ENCODE measurements at regions not wholly inside any gene's neighbourhood (a gene's known extent, or its start where the extent isn't known, plus 50 kb on each side); places are given as distances from the start of the nearest gene placed in this dataset.

DNA sequence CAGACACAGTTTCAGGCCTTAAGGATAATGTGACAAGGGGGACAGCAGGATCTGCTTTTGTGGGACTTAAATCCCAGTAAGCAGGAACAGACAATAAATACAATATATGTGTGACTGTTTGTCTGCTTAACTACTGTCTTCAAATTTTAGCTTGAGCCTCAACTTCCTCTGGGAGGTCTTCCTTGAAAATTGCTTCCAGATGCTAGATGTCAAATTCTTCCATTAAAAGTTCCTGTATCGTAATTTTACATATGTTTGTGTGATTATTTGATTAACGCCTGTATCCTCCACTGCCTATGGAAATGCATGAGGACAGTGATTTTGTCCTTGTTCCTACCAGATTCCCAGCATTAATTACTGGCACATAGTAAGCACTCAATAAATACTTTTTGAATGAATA, 385.5 kb downstream of the NDFIP2 start:
- H3K4me2 ChIP-seq (ENCODE audit: low read length) = no peak overlapping the region
- no peaks in the 10 kb centered on the region for H3K36me3 ChIP-seq (ENCODE audit: control insufficient read depth in 1 of 2, insufficient read depth in 2 of 2, low read length in 2 of 2)
- intact Hi-C loops (cut with micrococcal nuclease) = no loop called here
- H4K20me1 ChIP-seq (ENCODE audit: insufficient read depth) = no peaks in the 10 kb centered on the region
- no peak overlapping the region for H3K27ac ChIP-seq (ENCODE audit: low read depth, low read length)
- ChIA-PET POLR2A (no interaction called here), RAD21 (ENCODE audit: low non-redundant PET in 1 of 2, low total read pairs in 2 of 2, uncharacterized antibody in 2 of 2, unreplicated experiment in 2 of 2) (no interaction called here), CTCF (no interaction called here)
- H3K4me3 ChIP-seq (replicated peaks in 1 of 2; ENCODE audit: low read depth in 1 of 2, low read length in 2 of 2) = no peak overlapping the region
- BruUV-seq (replicated peaks) = no TSS peak
- no peak for ATAC-seq
- no peaks in the 10 kb centered on the region for H3K9me2 ChIP-seq (ENCODE audit: insufficient read depth)
- H2AFZ ChIP-seq (ENCODE audit: low read depth, low read length, poor library complexity, severe bottlenecking) = no peak overlapping the region
- DNase-seq (ENCODE audit: low read depth, low spot score) = no peak
- no peaks in the 10 kb centered on the region for H3K27me3 ChIP-seq (ENCODE audit: insufficient read depth, low read length)
- H3K4me1 ChIP-seq (ENCODE audit: control insufficient read depth in 1 of 2, insufficient read depth in 2 of 2, low read length in 2 of 2) = no peaks in the 10 kb centered on the region
- H3K79me2 ChIP-seq (ENCODE audit: insufficient read depth, low read length) = no peaks in the 10 kb centered on the region
- TF ChIP-seq EZH2phosphoT487 (IDR thresholded peaks at IDR 0.05; ENCODE audit: borderline replicate concordance) = no peak
- no peak for TF ChIP-seq FOSL1 (IDR thresholded peaks at IDR 0.05; ENCODE audit: low read depth)
- no peak for TF ChIP-seq RAD21 (IDR thresholded peaks at IDR 0.05; ENCODE audit: low read depth)
- TF ChIP-seq EGR1 (IDR thresholded peaks at IDR 0.05; ENCODE audit: low read depth) = no peak
- no peak for TF ChIP-seq SP1 (IDR thresholded peaks at IDR 0.05; ENCODE audit: low read depth)
- no peak for TF ChIP-seq SRF (IDR thresholded peaks at IDR 0.05; ENCODE audit: low read depth)
- TF ChIP-seq, protein P1, sequence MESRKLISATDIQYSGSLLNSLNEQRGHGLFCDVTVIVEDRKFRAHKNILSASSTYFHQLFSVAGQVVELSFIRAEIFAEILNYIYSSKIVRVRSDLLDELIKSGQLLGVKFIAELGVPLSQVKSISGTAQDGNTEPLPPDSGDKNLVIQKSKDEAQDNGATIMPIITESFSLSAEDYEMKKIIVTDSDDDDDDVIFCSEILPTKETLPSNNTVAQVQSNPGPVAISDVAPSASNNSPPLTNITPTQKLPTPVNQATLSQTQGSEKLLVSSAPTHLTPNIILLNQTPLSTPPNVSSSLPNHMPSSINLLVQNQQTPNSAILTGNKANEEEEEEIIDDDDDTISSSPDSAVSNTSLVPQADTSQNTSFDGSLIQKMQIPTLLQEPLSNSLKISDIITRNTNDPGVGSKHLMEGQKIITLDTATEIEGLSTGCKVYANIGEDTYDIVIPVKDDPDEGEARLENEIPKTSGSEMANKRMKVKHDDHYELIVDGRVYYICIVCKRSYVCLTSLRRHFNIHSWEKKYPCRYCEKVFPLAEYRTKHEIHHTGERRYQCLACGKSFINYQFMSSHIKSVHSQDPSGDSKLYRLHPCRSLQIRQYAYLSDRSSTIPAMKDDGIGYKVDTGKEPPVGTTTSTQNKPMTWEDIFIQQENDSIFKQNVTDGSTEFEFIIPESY (IDR thresholded peaks at IDR 0.05; ENCODE audit: extremely low read depth, insufficient replicate concordance, low read length) = no peak
- TF ChIP-seq POLR2AphosphoS5 (IDR thresholded peaks at IDR 0.05; ENCODE audit: low read depth, low read length) = no peak
- no peak for TF ChIP-seq SIN3A (IDR thresholded peaks at IDR 0.05; ENCODE audit: low read depth)
- no peak for TF ChIP-seq EZH2 (IDR thresholded peaks at IDR 0.05)
- TF ChIP-seq ZFX (IDR thresholded peaks at IDR 0.05) = no peak
- TF ChIP-seq, protein P2, sequence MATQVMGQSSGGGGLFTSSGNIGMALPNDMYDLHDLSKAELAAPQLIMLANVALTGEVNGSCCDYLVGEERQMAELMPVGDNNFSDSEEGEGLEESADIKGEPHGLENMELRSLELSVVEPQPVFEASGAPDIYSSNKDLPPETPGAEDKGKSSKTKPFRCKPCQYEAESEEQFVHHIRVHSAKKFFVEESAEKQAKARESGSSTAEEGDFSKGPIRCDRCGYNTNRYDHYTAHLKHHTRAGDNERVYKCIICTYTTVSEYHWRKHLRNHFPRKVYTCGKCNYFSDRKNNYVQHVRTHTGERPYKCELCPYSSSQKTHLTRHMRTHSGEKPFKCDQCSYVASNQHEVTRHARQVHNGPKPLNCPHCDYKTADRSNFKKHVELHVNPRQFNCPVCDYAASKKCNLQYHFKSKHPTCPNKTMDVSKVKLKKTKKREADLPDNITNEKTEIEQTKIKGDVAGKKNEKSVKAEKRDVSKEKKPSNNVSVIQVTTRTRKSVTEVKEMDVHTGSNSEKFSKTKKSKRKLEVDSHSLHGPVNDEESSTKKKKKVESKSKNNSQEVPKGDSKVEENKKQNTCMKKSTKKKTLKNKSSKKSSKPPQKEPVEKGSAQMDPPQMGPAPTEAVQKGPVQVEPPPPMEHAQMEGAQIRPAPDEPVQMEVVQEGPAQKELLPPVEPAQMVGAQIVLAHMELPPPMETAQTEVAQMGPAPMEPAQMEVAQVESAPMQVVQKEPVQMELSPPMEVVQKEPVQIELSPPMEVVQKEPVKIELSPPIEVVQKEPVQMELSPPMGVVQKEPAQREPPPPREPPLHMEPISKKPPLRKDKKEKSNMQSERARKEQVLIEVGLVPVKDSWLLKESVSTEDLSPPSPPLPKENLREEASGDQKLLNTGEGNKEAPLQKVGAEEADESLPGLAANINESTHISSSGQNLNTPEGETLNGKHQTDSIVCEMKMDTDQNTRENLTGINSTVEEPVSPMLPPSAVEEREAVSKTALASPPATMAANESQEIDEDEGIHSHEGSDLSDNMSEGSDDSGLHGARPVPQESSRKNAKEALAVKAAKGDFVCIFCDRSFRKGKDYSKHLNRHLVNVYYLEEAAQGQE (IDR thresholded peaks at IDR 0.05; ENCODE audit: low read depth) = no peak
- TF ChIP-seq, protein P3, sequence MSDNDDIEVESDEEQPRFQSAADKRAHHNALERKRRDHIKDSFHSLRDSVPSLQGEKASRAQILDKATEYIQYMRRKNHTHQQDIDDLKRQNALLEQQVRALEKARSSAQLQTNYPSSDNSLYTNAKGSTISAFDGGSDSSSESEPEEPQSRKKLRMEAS (IDR thresholded peaks at IDR 0.05) = no peak
- H3K9me3 ChIP-seq (ENCODE audit: control insufficient read depth in 1 of 2, insufficient read depth in 1 of 2, low read depth in 1 of 2, low read length in 2 of 2) = no peaks in the 10 kb centered on the region
- H3K9ac ChIP-seq (ENCODE audit: low read length) = no peak overlapping the region
